Anterior cingulate cortex (tissue), 58 donors: ENCODE measurements at regions not wholly inside any gene's neighbourhood (a gene's known extent, or its start where the extent isn't known, plus 50 kb on each side); places are given as distances from the start of the nearest gene placed in this dataset.
"Not testable (repeated sequence)": the region's sequence is repeated elsewhere in the genome, so short reads cannot be mapped to it uniquely, and the experiment has no call there.

Experiments used
- DNase-seq, 58 donors: peaks; one replicate each; lab custom pipeline; 2025; lab: John Stamatoyannopoulos, UW

GRCh38 chr14:30153717-30154116 is 226.1 kb upstream of the PRKD1 start:
- DNase-seq, result no peak

- no peak for DNase-seq
Observed at GRCh38 chr14:30156571-30156970, 228.9 kb upstream of the PRKD1 start.

- no peak for DNase-seq
Observed at GRCh38 chr14:30158299-30158698, 230.7 kb upstream of the PRKD1 start.

- peak in 5 of 58 donors; percentile 1 to 19 (median 3) for DNase-seq
Observed at GRCh38 chr14:30159374-30159773, 231.7 kb upstream of the PRKD1 start.

- no peak for DNase-seq
Observed at GRCh38 chr14:30160608-30161007, 233.0 kb upstream of the PRKD1 start.

- DNase-seq, result no peak
Observed at GRCh38 chr14:30162066-30162465, 234.4 kb upstream of the PRKD1 start.

- DNase-seq, result no peak
Observed at GRCh38 chr14:30165255-30165654, 237.6 kb upstream of the PRKD1 start.

GRCh38 chr14:30177781-30178180 is 250.1 kb upstream of the PRKD1 start:
- no peak for DNase-seq

GRCh38 chr14:30179381-30180130 is 251.9 kb upstream of the PRKD1 start:
- DNase-seq, result no peak

- no peak for DNase-seq
Observed at GRCh38 chr14:30180219-30180618, 252.6 kb upstream of the PRKD1 start.

- no peak for DNase-seq
Observed at GRCh38 chr14:30185832-30186231, 258.2 kb upstream of the PRKD1 start.

GRCh38 chr14:30191639-30192279 is 264.1 kb upstream of the PRKD1 start:
- no peak for DNase-seq

GRCh38 chr14:30193101-30193500 is 265.5 kb upstream of the PRKD1 start:
- no peak for DNase-seq

- peak in 2 of 58 donors; percentile 16 to 29 for DNase-seq
Observed at GRCh38 chr14:30193845-30194501, 266.3 kb upstream of the PRKD1 start.

GRCh38 chr14:30194741-30195148 is 267.1 kb upstream of the PRKD1 start:
- no peak for DNase-seq

GRCh38 chr14:30195941-30196340 is 268.3 kb upstream of the PRKD1 start:
- peak in 8 of 58 donors; percentile 0 to 28 (median 7) for DNase-seq

- no peak for DNase-seq
Observed at GRCh38 chr14:30196861-30197260, 269.2 kb upstream of the PRKD1 start.

- DNase-seq, result not testable (repeated sequence)
Observed at GRCh38 chr14:30198720-30199119, 271.1 kb upstream of the PRKD1 start.

- no peak for DNase-seq
Observed at GRCh38 chr14:30204431-30204980, 276.9 kb upstream of the PRKD1 start.

- no peak for DNase-seq
Observed at GRCh38 chr14:30209136-30209535, 281.5 kb upstream of the PRKD1 start.

GRCh38 chr14:30210630-30211029 is 283.0 kb upstream of the PRKD1 start:
- DNase-seq, result no peak
